ENCODE measurements at regions not wholly inside any gene's neighbourhood (a gene's known extent, or its start where the extent isn't known, plus 50 kb on each side); places are given as distances from the start of the nearest gene placed in this dataset.
A peak's percentile ranks its signal among the peaks of the same experiment; 100 is the strongest.

DNA sequence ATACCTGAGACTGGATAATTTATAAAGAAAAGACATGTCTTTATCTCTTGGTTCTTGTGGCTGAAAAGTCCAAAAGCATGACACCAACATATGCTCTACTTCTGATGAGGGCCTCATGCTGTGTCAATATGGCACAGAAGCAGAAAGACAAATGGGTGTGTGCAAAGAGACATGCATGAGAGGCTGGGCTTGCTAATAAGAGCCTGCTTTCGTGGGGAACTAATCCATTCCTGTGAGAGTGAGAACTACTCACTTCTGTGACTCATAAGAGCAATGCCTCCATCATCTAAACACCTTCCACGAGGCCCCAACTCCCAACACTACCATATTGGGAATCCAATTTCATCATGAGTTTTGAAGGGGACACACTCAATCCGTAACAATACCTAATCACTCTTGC is 340.0 kb upstream of the DUSP10 start:
- H3K36me3 ChIP-seq (replicated peaks in 1 of 2; ENCODE audit: control insufficient read depth in 1 of 2, insufficient read depth in 2 of 2, low read length in 1 of 2), result no peaks in the 10 kb centered on the region
- TF ChIP-seq, protein P1, sequence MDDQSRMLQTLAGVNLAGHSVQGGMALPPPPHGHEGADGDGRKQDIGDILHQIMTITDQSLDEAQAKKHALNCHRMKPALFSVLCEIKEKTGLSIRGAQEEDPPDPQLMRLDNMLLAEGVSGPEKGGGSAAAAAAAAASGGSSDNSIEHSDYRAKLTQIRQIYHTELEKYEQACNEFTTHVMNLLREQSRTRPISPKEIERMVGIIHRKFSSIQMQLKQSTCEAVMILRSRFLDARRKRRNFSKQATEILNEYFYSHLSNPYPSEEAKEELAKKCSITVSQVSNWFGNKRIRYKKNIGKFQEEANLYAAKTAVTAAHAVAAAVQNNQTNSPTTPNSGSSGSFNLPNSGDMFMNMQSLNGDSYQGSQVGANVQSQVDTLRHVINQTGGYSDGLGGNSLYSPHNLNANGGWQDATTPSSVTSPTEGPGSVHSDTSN (IDR thresholded peaks at IDR 0.05), result no peak
- TF ChIP-seq ELF1 (IDR thresholded peaks at IDR 0.05) (no peak), GABPA (IDR thresholded peaks at IDR 0.05; ENCODE audit: low read depth) (no peak), RAD21 (IDR thresholded peaks at IDR 0.05; ENCODE audit: low read length) (no peak), NRF1 (IDR thresholded peaks at IDR 0.05; ENCODE audit: low read depth, low read length) (no peak), GATA2 (CRISPR knock-in tag; IDR thresholded peaks at IDR 0.05) (no peak), CHD2 (IDR thresholded peaks at IDR 0.05; ENCODE audit: low read length, partially characterized antibody) (no peak), JUND (IDR thresholded peaks at IDR 0.05) (no peak), RCOR1 (IDR thresholded peaks at IDR 0.05; ENCODE audit: low read length) (no peak), FOXJ3 (CRISPR knock-in tag; IDR thresholded peaks at IDR 0.05) (no peak), EP300 (IDR thresholded peaks at IDR 0.05; ENCODE audit: borderline replicate concordance in 1 of 2, low read depth in 1 of 2, low read length in 1 of 2) (no peak)
- TF ChIP-seq, protein P2, sequence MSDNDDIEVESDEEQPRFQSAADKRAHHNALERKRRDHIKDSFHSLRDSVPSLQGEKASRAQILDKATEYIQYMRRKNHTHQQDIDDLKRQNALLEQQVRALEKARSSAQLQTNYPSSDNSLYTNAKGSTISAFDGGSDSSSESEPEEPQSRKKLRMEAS (IDR thresholded peaks at IDR 0.05; ENCODE audit: low read depth), result no peak
- no peak overlapping the region for H3K4me2 ChIP-seq
- no peaks in the 10 kb centered on the region for H3K27me3 ChIP-seq (ENCODE audit: insufficient read depth)
- H3K79me2 ChIP-seq (ENCODE audit: insufficient read depth), result no peaks in the 10 kb centered on the region
- DNase-seq, result no peak
- CTCF ChIA-PET, result interaction anchor here (1.6 to 1.8 kb wide), 2 partner anchors 14 to 15 kb away, joined by 4 to 7 read pairs; no protein-coding TSS in a partner anchor
- no peak overlapping the region for H3K4me3 ChIP-seq (ENCODE audit: low read depth in 2 of 2, low read length in 1 of 2)
- H3K4me1 ChIP-seq (ENCODE audit: control insufficient read depth in 1 of 2, insufficient read depth in 2 of 2, low read depth in 1 of 2, low read length in 1 of 2), result no peaks in the 10 kb centered on the region
- H2AFZ ChIP-seq (ENCODE audit: low read depth), result no peak overlapping the region
- 31% methylated on average over 3 of the region's 3 CpGs for WGBS (ENCODE audit: low lambda C conversion rate)
- no peak overlapping the region for H3K27ac ChIP-seq (ENCODE audit: low read depth in 2 of 2, low read length in 1 of 2)
- no peak overlapping the region for H3K9ac ChIP-seq
- no peaks in the 10 kb centered on the region for H3K9me2 ChIP-seq
- H3K9me3 ChIP-seq, result no peaks in the 10 kb centered on the region
- peaks cover 17% of the 10 kb centered on the region for H3F3A ChIP-seq (replicated peaks; ENCODE audit: insufficient read depth)
- H4K20me1 ChIP-seq (ENCODE audit: insufficient read depth), result no peaks in the 10 kb centered on the region
- POLR2A ChIA-PET, result no interaction called here

DNA sequence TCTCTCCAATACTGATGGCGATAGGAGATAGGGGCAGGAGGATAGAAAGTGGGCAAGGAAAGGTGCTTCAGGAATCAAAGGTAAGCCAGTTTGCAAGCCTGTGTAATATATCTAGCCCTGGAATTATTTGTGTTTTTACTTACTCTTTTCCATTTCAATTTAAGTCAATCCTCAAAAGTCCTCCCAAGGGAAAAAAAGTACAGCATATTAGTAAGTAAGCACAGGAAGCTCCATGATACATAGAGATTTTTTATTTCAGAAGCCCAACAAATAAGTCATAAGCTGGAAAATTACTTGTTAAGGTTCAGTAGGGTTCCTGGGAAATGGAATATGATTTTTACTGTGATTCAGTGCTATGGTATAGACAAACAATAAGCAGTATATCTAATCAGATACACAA is 337.7 kb upstream of the DUSP10 start:
- H3K9me2 ChIP-seq, result no peaks in the 10 kb centered on the region
- no peaks in the 10 kb centered on the region for H3K4me1 ChIP-seq (ENCODE audit: control insufficient read depth in 1 of 2, insufficient read depth in 2 of 2, low read depth in 1 of 2, low read length in 1 of 2)
- no peaks in the 10 kb centered on the region for H4K20me1 ChIP-seq (ENCODE audit: insufficient read depth)
- no peaks in the 10 kb centered on the region for H3K9me3 ChIP-seq
- no peak overlapping the region for H3K9ac ChIP-seq
- H2AFZ ChIP-seq (ENCODE audit: low read depth), result no peak overlapping the region
- 88% methylated on average over 1 of the region's 1 CpG for WGBS (ENCODE audit: low lambda C conversion rate)
- TF ChIP-seq, protein P3, sequence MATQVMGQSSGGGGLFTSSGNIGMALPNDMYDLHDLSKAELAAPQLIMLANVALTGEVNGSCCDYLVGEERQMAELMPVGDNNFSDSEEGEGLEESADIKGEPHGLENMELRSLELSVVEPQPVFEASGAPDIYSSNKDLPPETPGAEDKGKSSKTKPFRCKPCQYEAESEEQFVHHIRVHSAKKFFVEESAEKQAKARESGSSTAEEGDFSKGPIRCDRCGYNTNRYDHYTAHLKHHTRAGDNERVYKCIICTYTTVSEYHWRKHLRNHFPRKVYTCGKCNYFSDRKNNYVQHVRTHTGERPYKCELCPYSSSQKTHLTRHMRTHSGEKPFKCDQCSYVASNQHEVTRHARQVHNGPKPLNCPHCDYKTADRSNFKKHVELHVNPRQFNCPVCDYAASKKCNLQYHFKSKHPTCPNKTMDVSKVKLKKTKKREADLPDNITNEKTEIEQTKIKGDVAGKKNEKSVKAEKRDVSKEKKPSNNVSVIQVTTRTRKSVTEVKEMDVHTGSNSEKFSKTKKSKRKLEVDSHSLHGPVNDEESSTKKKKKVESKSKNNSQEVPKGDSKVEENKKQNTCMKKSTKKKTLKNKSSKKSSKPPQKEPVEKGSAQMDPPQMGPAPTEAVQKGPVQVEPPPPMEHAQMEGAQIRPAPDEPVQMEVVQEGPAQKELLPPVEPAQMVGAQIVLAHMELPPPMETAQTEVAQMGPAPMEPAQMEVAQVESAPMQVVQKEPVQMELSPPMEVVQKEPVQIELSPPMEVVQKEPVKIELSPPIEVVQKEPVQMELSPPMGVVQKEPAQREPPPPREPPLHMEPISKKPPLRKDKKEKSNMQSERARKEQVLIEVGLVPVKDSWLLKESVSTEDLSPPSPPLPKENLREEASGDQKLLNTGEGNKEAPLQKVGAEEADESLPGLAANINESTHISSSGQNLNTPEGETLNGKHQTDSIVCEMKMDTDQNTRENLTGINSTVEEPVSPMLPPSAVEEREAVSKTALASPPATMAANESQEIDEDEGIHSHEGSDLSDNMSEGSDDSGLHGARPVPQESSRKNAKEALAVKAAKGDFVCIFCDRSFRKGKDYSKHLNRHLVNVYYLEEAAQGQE (IDR thresholded peaks at IDR 0.05; ENCODE audit: low read depth, low read length), result no peak
- no peak for TF ChIP-seq NFIC (IDR thresholded peaks at IDR 0.05; ENCODE audit: borderline replicate concordance)
- no peak for TF ChIP-seq CHD2 (IDR thresholded peaks at IDR 0.05; ENCODE audit: low read length, partially characterized antibody)
- TF ChIP-seq NRF1 (IDR thresholded peaks at IDR 0.05; ENCODE audit: low read depth, low read length), result no peak
- no peak for TF ChIP-seq SIN3A (IDR thresholded peaks at IDR 0.05; ENCODE audit: borderline replicate concordance, low read depth, low read length)
- no peak for TF ChIP-seq RXRA (IDR thresholded peaks at IDR 0.05; ENCODE audit: borderline replicate concordance, low read depth)
- no peak for TF ChIP-seq SMC3 (IDR thresholded peaks at IDR 0.05; ENCODE audit: low read depth, low read length)
- no peak for TF ChIP-seq MEF2A (IDR thresholded peaks at IDR 0.05; ENCODE audit: borderline replicate concordance, low read depth)
- no peak for TF ChIP-seq GATA2 (CRISPR knock-in tag; IDR thresholded peaks at IDR 0.05)
- TF ChIP-seq, protein P4, sequence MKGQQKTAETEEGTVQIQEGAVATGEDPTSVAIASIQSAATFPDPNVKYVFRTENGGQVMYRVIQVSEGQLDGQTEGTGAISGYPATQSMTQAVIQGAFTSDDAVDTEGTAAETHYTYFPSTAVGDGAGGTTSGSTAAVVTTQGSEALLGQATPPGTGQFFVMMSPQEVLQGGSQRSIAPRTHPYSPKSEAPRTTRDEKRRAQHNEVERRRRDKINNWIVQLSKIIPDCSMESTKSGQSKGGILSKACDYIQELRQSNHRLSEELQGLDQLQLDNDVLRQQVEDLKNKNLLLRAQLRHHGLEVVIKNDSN (IDR thresholded peaks at IDR 0.05; ENCODE audit: borderline replicate concordance, low read depth), result no peak
- no peak for TF ChIP-seq EP300 (IDR thresholded peaks at IDR 0.05; ENCODE audit: borderline replicate concordance in 1 of 2, low read depth in 1 of 2, low read length in 1 of 2)
- no peaks in the 10 kb centered on the region for H3K79me2 ChIP-seq (ENCODE audit: insufficient read depth)
- H3K27me3 ChIP-seq (ENCODE audit: insufficient read depth), result no peaks in the 10 kb centered on the region
- no peak overlapping the region for H3K4me2 ChIP-seq
- no peak overlapping the region for H3K4me3 ChIP-seq (ENCODE audit: low read depth in 2 of 2, low read length in 1 of 2)
- peaks cover 17% of the 10 kb centered on the region for H3F3A ChIP-seq (replicated peaks; ENCODE audit: insufficient read depth)
- no peak for DNase-seq
- no peaks in the 10 kb centered on the region for H3K36me3 ChIP-seq (replicated peaks in 1 of 2; ENCODE audit: control insufficient read depth in 1 of 2, insufficient read depth in 2 of 2, low read length in 1 of 2)
- ChIA-PET POLR2A (no interaction called here), CTCF (no interaction called here)
- peak overlapping the region in 1 of 2 experiments; percentile 53; a peak in 1 of 4 replicates for H3K27ac ChIP-seq (ENCODE audit: low read depth in 2 of 2, low read length in 1 of 2)
